HCT116 (cell line): ENCODE measurements at regions not wholly inside any gene's neighbourhood (a gene's known extent, or its start where the extent isn't known, plus 50 kb on each side); places are given as distances from the start of the nearest gene placed in this dataset.

ENCODE experiments used
- ELF1 ChIP-seq: IDR thresholded peaks from 2 replicates; pipeline ENCODE4 v1.6.1; 2012; ENCODE audit warnings: low read depth, borderline replicate concordance
- EZH2 ChIP-seq: fragments of 200-600 bp; sonication (generic); IDR thresholded peaks from 2 replicates; pipeline ENCODE4 v1.6.1; 2017; ENCODE audit warnings: antibody characterized with exemption, mixed run types
- FOSL1 ChIP-seq: IDR thresholded peaks from 2 replicates; pipeline ENCODE4 v1.6.1; 2012; ENCODE audit warnings: low read depth
- JUND ChIP-seq: IDR thresholded peaks from 2 replicates; pipeline ENCODE4 v1.6.1; 2012
- MAX ChIP-seq: IDR thresholded peaks from 2 replicates; pipeline ENCODE4 v1.6.1; 2012
- POLR2A ChIP-seq: IDR thresholded peaks from 2 replicates; pipeline ENCODE4 v1.7.0; 2011; ENCODE audit warnings: borderline replicate concordance; ENCODE audit not compliant: insufficient read depth, insufficient read length; ENCODE audit errors: extremely low read depth
- YY1 ChIP-seq: IDR thresholded peaks from 2 replicates; pipeline ENCODE4 v1.6.1; 2011; ENCODE audit warnings: low read length, low read depth, moderate library complexity, mild to moderate bottlenecking; ENCODE audit not compliant: insufficient replicate concordance; ENCODE audit errors: extremely low read depth
- TF ChIP-seq, protein P1 (sequence below), 3 experiments: fragments of 200-600 bp in 1 of 3; sonication (generic) in 1 of 3; IDR thresholded peaks in 2 of 3; conservative IDR thresholded peaks in 1 of 3; 2 replicates each; pipeline ENCODE4 v1.5.1; 2012 to 2017; ENCODE audit warnings: low read depth in 2 of 3, low read length in 2 of 3, antibody characterized with exemption in 1 of 3, borderline replicate concordance in 1 of 3, control low read depth in 1 of 3, mild to moderate bottlenecking in 1 of 3, mixed read lengths in 1 of 3, mixed run types in 1 of 3, moderate library complexity in 1 of 3; ENCODE audit not compliant: insufficient read depth in 1 of 3

DNA sequence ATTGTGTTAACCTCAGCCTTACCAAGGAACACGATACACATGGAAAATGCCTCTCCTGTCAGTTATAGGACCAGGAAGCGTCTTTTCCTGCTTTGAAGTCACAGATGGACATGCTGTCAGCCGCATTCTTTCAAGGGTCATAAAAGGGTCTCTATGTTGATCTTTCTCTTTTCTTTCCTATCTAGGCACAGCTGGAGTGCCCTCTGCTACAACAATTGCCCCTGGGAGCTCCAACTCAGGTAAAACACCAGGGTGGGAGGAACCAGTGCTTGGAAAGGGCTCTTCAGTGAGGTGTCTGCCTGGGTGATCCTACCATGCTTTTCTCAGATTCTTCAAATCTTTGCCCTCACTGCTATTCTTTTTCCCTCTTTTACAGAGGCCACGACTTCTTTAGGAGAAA is 157.4 kb upstream of the CNTN1 start:
- TF ChIP-seq POLR2A = no peak
- TF ChIP-seq, protein P1, sequence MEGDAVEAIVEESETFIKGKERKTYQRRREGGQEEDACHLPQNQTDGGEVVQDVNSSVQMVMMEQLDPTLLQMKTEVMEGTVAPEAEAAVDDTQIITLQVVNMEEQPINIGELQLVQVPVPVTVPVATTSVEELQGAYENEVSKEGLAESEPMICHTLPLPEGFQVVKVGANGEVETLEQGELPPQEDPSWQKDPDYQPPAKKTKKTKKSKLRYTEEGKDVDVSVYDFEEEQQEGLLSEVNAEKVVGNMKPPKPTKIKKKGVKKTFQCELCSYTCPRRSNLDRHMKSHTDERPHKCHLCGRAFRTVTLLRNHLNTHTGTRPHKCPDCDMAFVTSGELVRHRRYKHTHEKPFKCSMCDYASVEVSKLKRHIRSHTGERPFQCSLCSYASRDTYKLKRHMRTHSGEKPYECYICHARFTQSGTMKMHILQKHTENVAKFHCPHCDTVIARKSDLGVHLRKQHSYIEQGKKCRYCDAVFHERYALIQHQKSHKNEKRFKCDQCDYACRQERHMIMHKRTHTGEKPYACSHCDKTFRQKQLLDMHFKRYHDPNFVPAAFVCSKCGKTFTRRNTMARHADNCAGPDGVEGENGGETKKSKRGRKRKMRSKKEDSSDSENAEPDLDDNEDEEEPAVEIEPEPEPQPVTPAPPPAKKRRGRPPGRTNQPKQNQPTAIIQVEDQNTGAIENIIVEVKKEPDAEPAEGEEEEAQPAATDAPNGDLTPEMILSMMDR (IDR thresholded peaks at IDR 0.05 in 2 of 3, conservative IDR thresholded peaks at IDR 0.05 in 1 of 3; ENCODE audit: borderline replicate concordance in 1 of 3, insufficient read depth in 1 of 3, low read depth in 2 of 3, low read length in 2 of 3) = no peak
- TF ChIP-seq YY1 = no peak
- no peak for TF ChIP-seq JUND
- TF ChIP-seq EZH2 = no peak
- no peak for TF ChIP-seq FOSL1
- TF ChIP-seq ELF1 = no peak
- TF ChIP-seq MAX = no peak
